Naive thymus-derived CD4-positive, alpha-beta T cell (primary cell): ENCODE measurements at regions not wholly inside any gene's neighbourhood (a gene's known extent, or its start where the extent isn't known, plus 50 kb on each side); places are given as distances from the start of the nearest gene placed in this dataset.

Experiments used
- ATAC-seq: fragments of 150-1000 bp; cut with Tn5 transposase; 2 replicates; pipeline ENCODE4 v1.10.0; 2021; ENCODE audit warnings: mild to moderate bottlenecking, moderate library complexity
- CTCF ChIA-PET: fragments of 350-600 bp; sonication (Branson Sonifier 250); formaldehyde crosslinking; loops from one replicate; lab custom pipeline; 2021; ENCODE audit warnings: antibody characterized with exemption; lab: Charles Lee
- POLR2A ChIA-PET: fragments of 350-600 bp; sonication (Branson Sonifier 250); formaldehyde crosslinking; loops from one replicate; lab custom pipeline; 2021; ENCODE audit warnings: antibody characterized with exemption, inconsistent platforms; lab: Charles Lee
- DNase-seq, 9 donors: peaks; one replicate each; pipeline versions ENCODE4 v3.0.0 to v3.0.0-alpha.2; 2020 to 2022; ENCODE audit warnings: mixed read lengths in 1 of 9
- H3K27ac ChIP-seq: one replicate; pipeline ENCODE4 v1.7.0; 2013; ENCODE audit warnings: mild to moderate bottlenecking, low read depth, low read length, moderate library complexity
- H3K27me3 ChIP-seq, 2 donors: one replicate each; pipeline ENCODE4 v1.7.0; 2013; ENCODE audit warnings: low read length in 2 of 2, mild to moderate bottlenecking in 2 of 2, moderate library complexity in 2 of 2; ENCODE audit not compliant: control insufficient read depth in 2 of 2, insufficient read depth in 2 of 2
- H3K36me3 ChIP-seq, 3 experiments: 1 replicate in 2 of 3; 2 replicates in 1 of 3; pipeline ENCODE4 v1.7.0; 2013; ENCODE audit warnings: low read length in 3 of 3, mild to moderate bottlenecking in 3 of 3, moderate library complexity in 1 of 3; ENCODE audit not compliant: insufficient read depth in 3 of 3, control insufficient read depth in 2 of 3
- H3K4me1 ChIP-seq, 2 donors: one replicate each; pipeline ENCODE4 v1.7.0; 2013; ENCODE audit warnings: low read length in 2 of 2, mild to moderate bottlenecking in 2 of 2, moderate library complexity in 1 of 2; ENCODE audit not compliant: control insufficient read depth in 2 of 2, insufficient read depth in 2 of 2
- H3K4me3 ChIP-seq: 2 replicates; pipeline ENCODE4 v1.7.0; 2013; ENCODE audit warnings: mild to moderate bottlenecking, low read length
- H3K9me3 ChIP-seq, 3 experiments: 1 replicate in 2 of 3; 2 replicates in 1 of 3; pipeline ENCODE4 v1.7.0; 2013; ENCODE audit warnings: low read length in 3 of 3; ENCODE audit not compliant: control insufficient read depth in 2 of 3
- H3K27ac Mint-ChIP-seq, 9 donors: one replicate each; pipeline ENCODE4 v1.8.0; 2020 to 2022; ENCODE audit warnings: mixed read lengths in 9 of 9, mild to moderate bottlenecking in 8 of 9, moderate library complexity in 5 of 9, inconsistent platforms in 2 of 9
- H3K27me3 Mint-ChIP-seq, 5 donors: one replicate each; pipeline ENCODE4 v1.8.0; 2021 to 2022; ENCODE audit warnings: mixed read lengths in 5 of 5, mild to moderate bottlenecking in 1 of 5
- H3K36me3 Mint-ChIP-seq, 5 donors: one replicate each; pipeline ENCODE4 v1.8.0; 2020 to 2022; ENCODE audit warnings: mixed read lengths in 5 of 5, mild to moderate bottlenecking in 3 of 5, inconsistent platforms in 1 of 5
- H3K4me1 Mint-ChIP-seq, 7 donors: one replicate each; pipeline ENCODE4 v1.8.0; 2020 to 2022; ENCODE audit warnings: mixed read lengths in 7 of 7, mild to moderate bottlenecking in 3 of 7, inconsistent platforms in 1 of 7
- H3K4me3 Mint-ChIP-seq, 10 donors: one replicate each; pipeline ENCODE4 v1.8.0; 2020 to 2022; ENCODE audit warnings: mild to moderate bottlenecking in 10 of 10, mixed read lengths in 10 of 10, moderate library complexity in 6 of 10, inconsistent platforms in 2 of 10
- H3K9me3 Mint-ChIP-seq, 11 donors: one replicate each; pipeline ENCODE4 v1.8.0; 2020 to 2022; ENCODE audit warnings: mixed read lengths in 11 of 11, mild to moderate bottlenecking in 4 of 11, inconsistent platforms in 1 of 11, moderate library complexity in 1 of 11
- intact Hi-C, 2 donors: fragments of 100-400 bp; cut with micrococcal nuclease; formaldehyde crosslinking; loops; one replicate each; pipeline ENCODE4 v1.15.1; 2023

GRCh38 chr15:53080484-53080883, 290.3 kb upstream of the ONECUT1 start:
- Histone ChIP-seq H3K9me3 (no peaks in the 10 kb centered on the region), H3K27ac (no peak overlapping the region), H3K27me3 (no peaks in the 10 kb centered on the region), H3K4me3 (no peak overlapping the region), H3K4me1 (no peaks in the 10 kb centered on the region), H3K36me3 (no peaks in the 10 kb centered on the region)
- no peak for DNase-seq
- no peak overlapping the region for H3K4me3 Mint-ChIP-seq
- ATAC-seq = no peak
- no peak overlapping the region for H3K27ac Mint-ChIP-seq
- ChIA-PET CTCF (no interaction called here), POLR2A (no interaction called here)
- intact Hi-C loops = no loop called here
- no peaks in the 10 kb centered on the region for H3K4me1 Mint-ChIP-seq
- H3K27me3 Mint-ChIP-seq = peaks cover 0 to 20% (median 6%) of the 10 kb centered on the region in 5 donors
- no peaks in the 10 kb centered on the region for H3K36me3 Mint-ChIP-seq
- peaks cover 0 to 8% (median 0%) of the 10 kb centered on the region in 11 donors for H3K9me3 Mint-ChIP-seq

GRCh38 chr15:53074221-53074620, 284.1 kb upstream of the ONECUT1 start:
- Histone ChIP-seq H3K9me3 (no peaks in the 10 kb centered on the region), H3K27me3 (no peaks in the 10 kb centered on the region), H3K27ac (no peak overlapping the region), H3K36me3 (no peaks in the 10 kb centered on the region), H3K4me3 (no peak overlapping the region), H3K4me1 (no peaks in the 10 kb centered on the region)
- peaks cover 0 to 32% (median 8%) of the 10 kb centered on the region in 5 donors for H3K27me3 Mint-ChIP-seq
- ChIA-PET POLR2A (no interaction called here), CTCF (no interaction called here)
- peaks cover 0 to 4% (median 0%) of the 10 kb centered on the region in 5 donors for H3K36me3 Mint-ChIP-seq
- no peaks in the 10 kb centered on the region for H3K4me1 Mint-ChIP-seq
- DNase-seq = no peak
- intact Hi-C loops = no loop called here
- no peak overlapping the region for H3K4me3 Mint-ChIP-seq
- no peak for ATAC-seq
- H3K9me3 Mint-ChIP-seq = peaks cover 0 to 12% (median 2%) of the 10 kb centered on the region in 11 donors
- H3K27ac Mint-ChIP-seq = no peak overlapping the region

GRCh38 chr15:53072077-53072476, 281.9 kb upstream of the ONECUT1 start:
- POLR2A ChIA-PET = no interaction called here
- H3K36me3 Mint-ChIP-seq = peaks cover 0 to 4% (median 0%) of the 10 kb centered on the region in 5 donors
- Histone ChIP-seq H3K36me3 (no peaks in the 10 kb centered on the region), H3K27me3 (no peaks in the 10 kb centered on the region), H3K4me3 (no peak overlapping the region), H3K9me3 (no peaks in the 10 kb centered on the region), H3K4me1 (no peaks in the 10 kb centered on the region), H3K27ac (no peak overlapping the region)
- CTCF ChIA-PET = no interaction called here
- H3K27ac Mint-ChIP-seq = no peak overlapping the region
- H3K4me1 Mint-ChIP-seq = no peaks in the 10 kb centered on the region
- H3K4me3 Mint-ChIP-seq = no peak overlapping the region
- H3K9me3 Mint-ChIP-seq = peaks cover 0 to 12% (median 2%) of the 10 kb centered on the region in 11 donors
- ATAC-seq (no peak), DNase-seq (peak in 1 of 9 donors; percentile 1)
- intact Hi-C loops = no loop called here
- peaks cover 0 to 30% (median 8%) of the 10 kb centered on the region in 5 donors for H3K27me3 Mint-ChIP-seq

- DNase-seq = no peak
- Mint-ChIP-seq H3K27ac (no peak overlapping the region), H3K4me1 (no peaks in the 10 kb centered on the region), H3K27me3 (peaks cover 0 to 33% (median 3%) of the 10 kb centered on the region in 5 donors), H3K4me3 (no peak overlapping the region), H3K36me3 (peaks cover 0 to 4% (median 0%) of the 10 kb centered on the region in 5 donors), H3K9me3 (peaks cover 0 to 7% (median 2%) of the 10 kb centered on the region in 11 donors)
- no peak for ATAC-seq
- Histone ChIP-seq H3K36me3 (no peaks in the 10 kb centered on the region), H3K9me3 (no peaks in the 10 kb centered on the region), H3K4me3 (no peak overlapping the region), H3K27ac (no peak overlapping the region), H3K4me1 (no peaks in the 10 kb centered on the region), H3K27me3 (no peaks in the 10 kb centered on the region)
- ChIA-PET CTCF (no interaction called here), POLR2A (no interaction called here)
- intact Hi-C loops = no loop called here
These were observed 278.5 kb upstream of the ONECUT1 start for GRCh38 chr15:53068636-53069035.

- CTCF ChIA-PET = no interaction called here
- Histone ChIP-seq H3K4me1 (no peaks in the 10 kb centered on the region), H3K27ac (no peak overlapping the region), H3K36me3 (no peaks in the 10 kb centered on the region), H3K9me3 (no peaks in the 10 kb centered on the region), H3K4me3 (no peak overlapping the region), H3K27me3 (no peaks in the 10 kb centered on the region)
- no peaks in the 10 kb centered on the region for H3K4me1 Mint-ChIP-seq
- ATAC-seq (no peak), DNase-seq (no peak)
- POLR2A ChIA-PET = no interaction called here
- H3K36me3 Mint-ChIP-seq = no peaks in the 10 kb centered on the region
- no peak overlapping the region for H3K4me3 Mint-ChIP-seq
- intact Hi-C loops = no loop called here
- no peaks in the 10 kb centered on the region for H3K27me3 Mint-ChIP-seq
- H3K9me3 Mint-ChIP-seq = peaks cover 0 to 16% (median 4%) of the 10 kb centered on the region in 11 donors
- H3K27ac Mint-ChIP-seq = no peak overlapping the region
These were observed 269.3 kb upstream of the ONECUT1 start for GRCh38 chr15:53059273-53060043.

- Histone ChIP-seq H3K27me3 (no peaks in the 10 kb centered on the region), H3K4me3 (no peak overlapping the region), H3K27ac (no peak overlapping the region), H3K4me1 (no peaks in the 10 kb centered on the region), H3K9me3 (no peaks in the 10 kb centered on the region), H3K36me3 (no peaks in the 10 kb centered on the region)
- CTCF ChIA-PET = no interaction called here
- Mint-ChIP-seq H3K9me3 (peaks cover 5 to 24% (median 17%) of the 10 kb centered on the region in 11 donors), H3K27me3 (peaks cover 0 to 11% (median 2%) of the 10 kb centered on the region in 5 donors), H3K4me1 (no peaks in the 10 kb centered on the region), H3K27ac (no peak overlapping the region), H3K36me3 (peaks cover 0 to 8% (median 0%) of the 10 kb centered on the region in 5 donors), H3K4me3 (no peak overlapping the region)
- POLR2A ChIA-PET = no interaction called here
- intact Hi-C loops = no loop called here
- DNase-seq (no peak), ATAC-seq (no peak)
These were observed 256.1 kb upstream of the ONECUT1 start for GRCh38 chr15:53046153-53046790.

- ATAC-seq = no peak
- Histone ChIP-seq H3K4me3 (no peak overlapping the region), H3K27ac (no peak overlapping the region), H3K4me1 (no peaks in the 10 kb centered on the region), H3K9me3 (no peaks in the 10 kb centered on the region), H3K36me3 (no peaks in the 10 kb centered on the region), H3K27me3 (no peaks in the 10 kb centered on the region)
- DNase-seq = no peak
- Mint-ChIP-seq H3K4me3 (no peak overlapping the region), H3K4me1 (no peaks in the 10 kb centered on the region), H3K27me3 (peaks cover 0 to 25% (median 15%) of the 10 kb centered on the region in 5 donors), H3K36me3 (no peaks in the 10 kb centered on the region), H3K27ac (no peak overlapping the region), H3K9me3 (peaks cover 0 to 10% (median 2%) of the 10 kb centered on the region in 11 donors)
- CTCF ChIA-PET = no interaction called here
- POLR2A ChIA-PET = no interaction called here
- intact Hi-C loops = no loop called here
These were observed 248.5 kb upstream of the ONECUT1 start for GRCh38 chr15:53038655-53038941.
